SK-N-SH (cell line): ENCODE measurements at regions not wholly inside any gene's neighbourhood (a gene's known extent, or its start where the extent isn't known, plus 50 kb on each side); places are given as distances from the start of the nearest gene placed in this dataset.
A peak's percentile ranks its signal among the peaks of the same experiment; 100 is the strongest.

Experiments
- CTCF ChIA-PET: fragments of 300-600, 350-600 bp; formaldehyde crosslinking; extraction: SDS; loops from one replicate; lab custom pipeline; 2021; lab: Yijun Ruan, JAX
- POLR2A ChIA-PET: fragments of 350-600 bp; sonication (Branson Sonifier 250); formaldehyde crosslinking; extraction: SDS; loops from one replicate; lab custom pipeline; 2020; ENCODE audit warnings: antibody characterized with exemption, inconsistent platforms; lab: Yijun Ruan, JAX
- DNase-seq: peaks from one replicate; pipeline ENCODE4 v3.0.0; 2012
- H2AFZ ChIP-seq: fragments of 200-600 bp; sonication (generic); 2 replicates; pipeline ENCODE4 v1.8.1; 2016; ENCODE audit warnings: antibody characterized with exemption, mild to moderate bottlenecking, low read depth
- H3F3A ChIP-seq: fragments of 200-600 bp; sonication (generic); replicated peaks from 2 replicates; pipeline ENCODE3; 2016; ENCODE audit warnings: antibody characterized with exemption, mild to moderate bottlenecking; ENCODE audit not compliant: insufficient read depth
- H3K27ac ChIP-seq, 2 experiments: fragments of 200-500 bp in 1 of 2; fragments of 200-600 bp in 1 of 2; sonication (Bioruptor generic) in 1 of 2; sonication (generic), shearing (Covaris generic) in 1 of 2; 2 replicates each; pipeline versions ENCODE4 v1.5.1 to v1.6.1; 2014 to 2016; ENCODE audit warnings: low read depth in 2 of 2, inconsistent platforms in 1 of 2, low read length in 1 of 2, mild to moderate bottlenecking in 1 of 2, mixed read lengths in 1 of 2
- H3K27me3 ChIP-seq: fragments of 200-600 bp; sonication (generic), shearing (Covaris generic); 2 replicates; pipeline ENCODE4 v1.6.1; 2016; ENCODE audit warnings: mixed run types; ENCODE audit not compliant: insufficient read depth
- H3K36me3 ChIP-seq, 2 experiments: fragments of 200-500 bp in 1 of 2; fragments of 200-600 bp in 1 of 2; sonication (Bioruptor generic) in 1 of 2; sonication (generic) in 1 of 2; replicated peaks in 1 of 2; 2 replicates each; pipeline versions ENCODE3 to v1.5.1; 2014 to 2016; ENCODE audit warnings: low read length in 1 of 2, mild to moderate bottlenecking in 1 of 2; ENCODE audit not compliant: insufficient read depth in 2 of 2, control insufficient read depth in 1 of 2
- H3K4me1 ChIP-seq, 2 experiments: fragments of 200-500 bp in 1 of 2; fragments of 200-600 bp in 1 of 2; sonication (Bioruptor generic) in 1 of 2; sonication (generic), shearing (Covaris generic) in 1 of 2; 2 replicates each; pipeline versions ENCODE4 v1.5.1 to v1.6.1; 2014 to 2016; ENCODE audit warnings: low read depth in 1 of 2, low read length in 1 of 2, mixed run types in 1 of 2; ENCODE audit not compliant: insufficient read depth in 2 of 2, control insufficient read depth in 1 of 2
- H3K4me2 ChIP-seq: fragments of 200-600 bp; sonication (generic), shearing (Covaris generic); 2 replicates; pipeline ENCODE4 v1.6.1; 2017; ENCODE audit warnings: mixed run types
- H3K4me3 ChIP-seq, 2 experiments: fragments of 200-500 bp in 1 of 2; fragments of 200-600 bp in 1 of 2; sonication (Bioruptor generic) in 1 of 2; sonication (generic), shearing (Covaris generic) in 1 of 2; 2 replicates each; pipeline versions ENCODE4 v1.5.1 to v1.8.1; 2014 to 2016; ENCODE audit warnings: low read depth in 2 of 2, inconsistent platforms in 1 of 2, low read length in 1 of 2, mild to moderate bottlenecking in 1 of 2, mixed read lengths in 1 of 2, moderate library complexity in 1 of 2
- H3K79me2 ChIP-seq: fragments of 200-600 bp; sonication (generic); 2 replicates; pipeline ENCODE4 v1.8.1; 2017; ENCODE audit warnings: mild to moderate bottlenecking; ENCODE audit not compliant: insufficient read depth
- H3K9ac ChIP-seq: fragments of 200-600 bp; sonication (generic); 2 replicates; pipeline ENCODE4 v1.6.1; 2017; ENCODE audit warnings: mixed run types
- H3K9me2 ChIP-seq: fragments of 200-600 bp; sonication (generic); 2 replicates; pipeline ENCODE4 v1.6.1; 2017; ENCODE audit warnings: mixed run types
- H3K9me3 ChIP-seq: fragments of 200-600 bp; sonication (generic); 2 replicates; pipeline ENCODE4 v1.6.1; 2017; ENCODE audit warnings: mixed run types, mild to moderate bottlenecking, moderate library complexity
- H4K20me1 ChIP-seq: fragments of 200-600 bp; sonication (generic); 2 replicates; pipeline ENCODE4 v1.6.1; 2017; ENCODE audit warnings: mild to moderate bottlenecking, mixed run types; ENCODE audit not compliant: insufficient read depth
- CTCF ChIP-seq: fragments of 200-600 bp; sonication (generic); IDR thresholded peaks from 2 replicates; pipeline ENCODE4 v1.6.1; 2017; ENCODE audit warnings: antibody characterized with exemption, mild to moderate bottlenecking, moderate library complexity
- EP300 ChIP-seq, 2 experiments: IDR thresholded peaks; 2 replicates each; pipeline versions ENCODE4 v1.4.0 to v1.6.1; 2012; ENCODE audit warnings: borderline replicate concordance in 1 of 2, low read depth in 1 of 2, low read length in 1 of 2
- FOXM1 ChIP-seq: IDR thresholded peaks from 2 replicates; pipeline ENCODE4 v1.4.0; 2012; ENCODE audit warnings: low read depth, mild to moderate bottlenecking
- GATA2 ChIP-seq: sonication (generic); formaldehyde crosslinking; IDR thresholded peaks from 2 replicates; pipeline ENCODE4 v1.5.0; 2020; ENCODE audit warnings: mild to moderate bottlenecking, missing genetic modification reagents
- JUND ChIP-seq: IDR thresholded peaks from 2 replicates; pipeline ENCODE4 v1.4.0; 2012
- PBX3 ChIP-seq: IDR thresholded peaks from 2 replicates; pipeline ENCODE4; 2012
- RCOR1 ChIP-seq: fragments of 150-350 bp; IDR thresholded peaks from 2 replicates; pipeline ENCODE4 v1.6.1; 2017; ENCODE audit warnings: antibody characterized with exemption, low read length
- RFX5 ChIP-seq: IDR thresholded peaks from 2 replicates; pipeline ENCODE4 v1.6.1; 2012; ENCODE audit warnings: mild to moderate bottlenecking, improper control_type of control experiment, low read length
- SMC3 ChIP-seq: IDR thresholded peaks from 2 replicates; pipeline ENCODE4 v1.6.1; 2012; ENCODE audit warnings: low read depth, low read length, improper control_type of control experiment
- TCF12 ChIP-seq: IDR thresholded peaks from 2 replicates; pipeline ENCODE4 v1.4.0; 2012
- ZBTB33 ChIP-seq: IDR thresholded peaks from 2 replicates; pipeline ENCODE4 v1.4.0; 2012; ENCODE audit warnings: low read depth, borderline replicate concordance
- WGBS: methylation state at CpG from one replicate; pipeline ENCODE4 v1.1.6; 2017; ENCODE audit warnings: low lambda C conversion rate; 5-methylcytosine and 5-hydroxymethylcytosine counted together

- WGBS = 17% methylated on average over 2 of the region's 2 CpGs
- CTCF ChIA-PET = interaction anchor here (0.9 to 1.0 kb wide), 2 partner anchors 18 to 102 kb away, joined by 3 read pairs; no protein-coding TSS in a partner anchor
- no peak overlapping the region for H3K4me3 ChIP-seq
Observed at GRCh38 chr17:70869402-70870085, 700.2 kb downstream of the KCNJ2 start.

More at GRCh38 chr17:70869402-70870085, 700.2 kb downstream of the KCNJ2 start:
- H3K79me2 ChIP-seq = no peaks in the 10 kb centered on the region
- POLR2A ChIA-PET = no interaction called here
- no peaks in the 10 kb centered on the region for H3K36me3 ChIP-seq
- H3F3A ChIP-seq = no peaks in the 10 kb centered on the region
- peaks cover 0 to 10% of the 10 kb centered on the region in 2 experiments; a peak in 2 of 4 replicates for H3K4me1 ChIP-seq
- H3K9me3 ChIP-seq = no peaks in the 10 kb centered on the region
- TF ChIP-seq EP300 (IDR thresholded peaks at IDR 0.05; ENCODE audit: borderline replicate concordance in 1 of 2, low read depth in 1 of 2, low read length in 1 of 2) (0 out of 4 replicates have a peak, but pooled peaks of 1 of the 2 experiments have one; percentile 28), ZBTB33 (no peak), FOXM1 (no peak), TCF12 (no peak), RFX5 (no peak), CTCF (no peak), GATA2 (CRISPR knock-in tag) (0 out of 2 replicates have a peak, but pooled peaks have one; percentile 22), SMC3 (no peak), JUND (no peak), PBX3 (no peak), RCOR1 (peak; percentile 58; the same call in 1 of the 2 replicates)
- no peak overlapping the region for H2AFZ ChIP-seq
- H3K27ac ChIP-seq = no peak overlapping the region
- no peak overlapping the region for H3K9ac ChIP-seq
- no peaks in the 10 kb centered on the region for H3K9me2 ChIP-seq
- H3K27me3 ChIP-seq = no peaks in the 10 kb centered on the region
- no peak for DNase-seq
- H4K20me1 ChIP-seq = no peaks in the 10 kb centered on the region
- no peak overlapping the region for H3K4me2 ChIP-seq
